ENCODE measurements at regions not wholly inside any gene's neighbourhood (a gene's known extent, or its start where the extent isn't known, plus 50 kb on each side); places are given as distances from the start of the nearest gene placed in this dataset.
"Not testable (repeated sequence)": the region's sequence is repeated elsewhere in the genome, so short reads cannot be mapped to it uniquely, and the experiment has no call there.

DNA sequence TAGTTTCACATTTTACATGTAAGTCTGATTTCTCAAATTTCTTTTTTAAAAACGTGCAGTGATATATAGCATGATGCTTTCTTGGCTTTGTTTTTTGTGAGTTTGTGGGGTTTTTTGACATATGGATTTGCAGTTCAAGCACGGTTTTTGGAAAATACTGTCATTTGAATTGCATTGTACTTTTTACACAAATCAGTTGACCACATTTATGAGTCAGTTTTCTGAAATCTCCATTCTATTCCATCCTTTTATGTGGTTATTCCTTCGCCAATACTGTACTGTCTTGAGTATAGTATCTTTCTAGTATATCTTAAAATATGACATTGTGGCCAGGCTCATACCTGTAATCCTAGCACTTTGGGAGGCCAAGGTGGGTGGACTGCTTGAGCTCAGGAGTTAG is 890.0 kb upstream of the CITED2 start:
- no peak for DNase-seq

- not testable (repeated sequence) for DNase-seq
Observed at GRCh38 chr6:140258302-140258701, 883.9 kb upstream of the CITED2 start.

- no peak for DNase-seq
Observed at GRCh38 chr6:140256248-140256647, 881.8 kb upstream of the CITED2 start.

DNA sequence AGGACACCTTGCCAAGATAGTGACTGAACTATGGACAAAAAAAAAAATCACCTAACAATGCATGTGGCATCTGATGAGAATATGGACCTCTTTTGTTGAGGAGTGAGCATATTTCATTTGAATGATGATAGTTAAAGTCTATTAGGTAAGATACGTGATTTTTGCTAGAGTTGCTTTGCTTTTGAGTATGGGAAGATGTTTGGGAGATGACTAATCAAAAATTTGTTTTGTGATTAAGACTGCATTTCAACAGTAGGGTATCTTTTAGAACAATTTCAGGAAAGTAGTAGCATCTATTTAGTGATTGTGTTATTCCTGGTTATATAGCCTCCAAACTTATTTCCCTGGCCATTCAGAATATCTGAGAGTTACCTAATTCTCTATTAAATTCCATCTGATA is 878.6 kb upstream of the CITED2 start:
- DNase-seq: no peak

DNA sequence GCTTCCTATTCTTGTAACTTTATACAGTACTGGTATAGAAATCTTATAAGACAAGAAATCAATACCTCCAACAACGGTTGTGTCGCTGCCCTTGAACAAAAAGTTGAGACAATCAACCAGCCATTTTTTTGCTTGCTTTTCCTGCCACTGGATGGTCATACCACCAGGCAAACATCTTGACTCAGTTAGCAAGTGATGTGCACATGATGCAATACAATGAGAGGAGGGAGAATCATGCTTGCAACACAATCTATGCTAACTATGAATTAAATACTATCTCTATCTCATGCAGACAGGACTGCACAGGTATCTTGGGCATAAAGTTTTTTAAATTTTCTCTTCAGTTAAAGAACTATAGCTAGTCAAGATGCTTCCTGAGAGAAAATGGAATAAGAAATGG is 877.7 kb upstream of the CITED2 start:
- no peak for DNase-seq

DNA sequence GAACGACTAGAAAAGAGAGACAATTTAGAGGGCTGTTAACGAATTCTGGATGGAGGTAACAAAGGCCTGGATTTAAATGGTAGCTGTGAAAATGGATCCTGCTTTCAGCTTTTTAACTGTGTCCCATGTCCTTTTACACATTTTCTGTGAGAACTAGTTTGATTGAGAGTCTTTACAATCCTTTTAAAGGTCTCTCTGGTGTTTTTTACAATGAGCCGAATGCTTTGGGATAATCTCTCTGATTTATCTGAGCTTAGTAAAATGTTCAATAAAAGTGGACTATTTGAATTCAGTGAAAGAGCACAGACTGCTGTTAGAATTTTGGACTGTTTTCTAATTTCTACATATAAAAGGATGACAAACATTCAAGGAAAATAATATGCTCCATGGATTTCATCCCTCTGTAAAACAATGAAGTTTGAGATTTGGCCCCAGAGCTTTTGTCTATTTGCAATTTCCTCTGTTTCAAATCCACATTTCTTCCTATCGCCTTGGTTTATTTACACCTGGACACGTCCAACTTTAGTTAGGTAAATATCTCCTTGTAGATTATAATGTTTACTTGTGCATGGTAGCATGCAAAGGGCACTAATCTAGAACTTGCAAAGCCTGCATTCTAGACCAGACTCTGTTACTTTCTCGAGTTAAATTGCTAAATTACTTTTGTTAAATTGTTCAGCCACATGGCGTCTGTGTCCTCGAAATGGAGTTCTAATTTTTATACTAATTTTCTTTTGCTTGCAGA is 871.0 kb upstream of the CITED2 start:
- no peak for DNase-seq

DNA sequence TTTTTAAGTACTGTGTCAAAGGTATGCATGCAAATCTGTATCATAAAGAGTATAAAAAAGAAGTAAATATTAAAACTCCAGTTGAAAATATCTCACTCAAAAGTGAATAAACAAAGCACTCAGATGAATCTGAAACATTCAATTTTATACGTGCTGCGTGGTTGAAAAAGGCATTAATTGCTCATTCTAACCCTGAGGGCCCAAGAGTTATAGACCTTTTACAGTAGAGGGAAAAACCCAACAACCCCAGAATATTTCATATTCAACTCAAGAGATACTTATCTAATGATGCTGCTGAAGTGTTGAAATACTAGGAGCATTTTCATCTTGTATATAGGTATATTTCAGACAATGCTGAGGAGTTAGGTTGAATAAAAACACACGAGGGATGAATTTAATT is 862.8 kb upstream of the CITED2 start:
- DNase-seq: no peak

DNA sequence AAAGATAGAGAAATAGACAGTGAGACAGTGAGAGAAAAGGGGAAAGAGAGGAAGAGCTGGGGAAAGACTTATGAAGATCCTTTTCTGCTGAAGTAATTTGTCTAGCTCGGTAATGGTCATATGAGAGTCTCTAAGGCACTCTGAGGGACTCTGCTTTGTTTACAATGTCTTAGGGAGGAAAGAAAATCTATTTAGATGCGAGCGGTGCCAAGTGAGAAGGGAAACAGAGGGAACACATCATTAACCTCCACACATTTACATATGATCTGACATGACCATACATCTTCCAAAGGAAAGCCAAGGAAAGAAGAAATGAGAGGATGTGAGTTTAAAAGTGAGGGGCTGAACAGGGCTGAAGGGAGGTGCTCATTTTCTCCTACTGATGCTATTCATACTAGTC is 862.3 kb upstream of the CITED2 start:
- no peak for DNase-seq

GRCh38 chr6:140230282-140230681 is 855.8 kb upstream of the CITED2 start:
- no peak for DNase-seq

DNA sequence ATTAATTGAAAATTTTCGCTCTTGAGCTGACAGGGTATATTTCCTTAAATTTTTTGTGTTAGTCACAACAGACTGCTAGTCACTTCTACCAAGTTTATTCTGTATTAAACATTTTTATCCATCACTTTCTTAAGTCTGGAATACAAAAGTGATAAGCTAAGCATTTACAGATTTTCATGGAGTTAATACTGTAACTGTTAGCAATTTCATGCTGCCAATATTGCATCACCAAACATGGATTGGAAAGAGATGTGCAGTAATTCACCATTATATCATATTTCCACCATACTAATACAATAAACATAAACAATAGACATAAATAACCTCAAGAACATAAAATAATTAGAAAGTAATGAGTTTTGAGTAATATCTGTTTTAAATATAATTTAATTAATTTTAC is 854.0 kb upstream of the CITED2 start:
- no peak for DNase-seq

- DNase-seq: no peak
Observed at GRCh38 chr6:140226637-140227036, 852.2 kb upstream of the CITED2 start.

GRCh38 chr6:140225701-140226436 is 851.4 kb upstream of the CITED2 start:
- DNase-seq: no peak

DNA sequence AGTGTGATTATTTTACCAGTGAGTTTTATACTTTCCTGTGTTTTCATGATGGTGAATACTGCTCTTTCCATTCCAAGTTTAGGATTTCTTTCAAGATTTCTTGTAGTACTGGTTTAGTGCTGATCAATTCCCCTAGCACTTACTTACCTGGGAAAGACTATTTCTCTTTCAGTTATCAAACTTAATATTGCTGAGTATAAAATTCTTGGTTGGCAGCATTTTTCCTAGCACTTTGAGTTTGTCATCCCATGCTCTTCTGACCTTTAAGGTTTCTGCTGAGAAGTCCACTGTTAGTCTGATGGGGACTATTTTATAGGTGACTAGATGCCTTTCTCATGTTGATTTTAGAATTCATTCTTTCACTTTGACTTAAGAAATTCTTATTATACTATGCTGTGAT is 842.8 kb upstream of the CITED2 start:
- DNase-seq: no peak

GRCh38 chr6:140209775-140210174 is 835.3 kb upstream of the CITED2 start:
- no peak for DNase-seq

DNA sequence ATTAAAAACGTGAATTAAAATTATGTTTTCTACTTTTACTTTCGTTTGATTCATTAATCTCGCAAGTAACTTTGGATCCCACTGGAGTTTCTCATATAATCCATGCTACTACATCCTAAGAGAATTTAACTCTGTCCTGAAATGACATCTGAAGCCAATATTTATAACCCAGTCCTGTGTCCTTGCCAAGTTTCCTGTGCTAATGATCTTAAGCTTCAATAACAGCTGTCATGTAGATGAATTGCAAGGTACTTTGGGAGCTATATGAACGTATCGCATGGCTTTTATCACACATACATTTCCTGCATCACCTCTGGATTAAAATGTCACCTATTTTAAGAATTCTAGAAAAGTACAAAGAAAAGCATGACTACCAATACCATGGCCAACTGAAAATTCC is 833.8 kb upstream of the CITED2 start:
- no peak for DNase-seq

DNA sequence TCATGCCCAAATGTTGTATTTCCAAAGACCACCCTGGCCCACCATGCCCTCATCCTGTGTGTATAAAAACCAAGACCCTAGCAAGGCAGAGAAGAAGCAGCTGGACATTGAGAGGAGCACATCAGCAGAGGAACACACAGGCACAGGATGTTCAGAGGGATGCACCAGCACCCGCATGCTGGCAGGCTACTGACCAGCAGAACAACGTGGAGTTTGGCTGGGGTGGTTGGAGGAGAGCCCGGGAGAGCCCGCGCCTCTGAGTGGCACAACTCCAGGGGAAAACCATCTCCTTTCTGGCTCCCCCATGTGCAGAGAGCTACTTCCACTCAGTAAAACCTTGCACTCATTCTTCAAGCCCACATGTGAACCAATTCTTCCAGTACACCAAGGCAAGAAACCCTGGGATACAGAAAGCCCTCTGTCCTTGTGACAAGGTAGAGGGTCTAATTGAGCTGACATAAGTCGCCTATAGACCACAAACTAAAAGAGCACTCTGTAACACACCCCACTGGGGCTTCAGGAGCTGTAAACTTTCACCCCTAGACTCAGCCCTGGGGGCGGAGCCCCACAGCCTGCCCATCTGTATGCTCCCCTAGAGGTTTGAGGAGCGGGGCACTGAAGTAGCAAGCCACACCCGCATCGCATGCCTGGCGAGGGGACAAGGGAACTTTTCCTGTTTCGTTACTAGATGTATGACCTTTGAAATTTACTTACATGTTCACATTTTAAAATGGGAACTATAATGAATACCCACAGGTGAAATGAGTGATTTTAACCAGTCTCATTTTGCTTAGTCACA is 831.5 kb upstream of the CITED2 start:
- no peak for DNase-seq

DNA sequence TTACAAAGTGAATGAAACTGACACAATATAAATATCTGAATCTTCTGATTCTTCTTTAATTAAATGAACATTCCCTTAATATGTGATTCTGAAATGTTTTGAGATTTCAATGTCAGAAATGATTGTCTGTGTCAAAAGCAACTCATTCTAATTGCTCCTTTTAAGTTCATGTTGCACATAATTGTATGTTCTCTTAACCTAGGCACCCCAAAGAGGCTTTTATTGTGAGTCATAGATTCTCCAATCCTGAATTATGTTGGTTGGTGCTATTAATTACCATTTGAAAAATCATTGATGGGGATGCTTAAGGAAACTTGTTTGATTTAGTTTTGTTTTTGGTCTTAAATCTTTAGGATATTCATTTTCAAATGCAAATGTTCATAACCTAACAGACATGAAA is 829.7 kb upstream of the CITED2 start:
- no peak for DNase-seq

DNA sequence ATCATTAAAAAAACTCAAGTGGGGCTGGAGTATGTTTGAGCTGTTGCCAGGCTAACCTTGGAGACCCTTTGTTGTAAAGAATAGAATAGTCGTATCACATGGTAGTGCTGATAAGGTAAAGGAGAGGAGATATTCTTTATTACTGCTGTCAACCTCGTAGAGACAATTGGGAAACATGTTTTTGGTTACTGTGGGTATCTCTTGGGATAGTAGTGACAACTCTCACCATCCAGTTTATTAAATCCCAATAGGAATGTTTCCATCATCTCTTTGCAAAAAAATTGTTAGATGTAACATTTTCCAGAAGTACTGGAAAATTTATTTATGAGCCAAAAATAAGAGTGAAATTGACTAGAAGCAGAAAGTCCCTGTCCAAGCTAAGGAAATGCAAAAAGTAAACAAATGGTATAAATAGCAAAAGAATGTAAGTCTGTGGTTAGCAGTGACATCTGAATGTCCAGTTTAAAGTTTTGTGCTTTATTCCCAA is 829.3 kb upstream of the CITED2 start:
- DNase-seq: no peak

DNA sequence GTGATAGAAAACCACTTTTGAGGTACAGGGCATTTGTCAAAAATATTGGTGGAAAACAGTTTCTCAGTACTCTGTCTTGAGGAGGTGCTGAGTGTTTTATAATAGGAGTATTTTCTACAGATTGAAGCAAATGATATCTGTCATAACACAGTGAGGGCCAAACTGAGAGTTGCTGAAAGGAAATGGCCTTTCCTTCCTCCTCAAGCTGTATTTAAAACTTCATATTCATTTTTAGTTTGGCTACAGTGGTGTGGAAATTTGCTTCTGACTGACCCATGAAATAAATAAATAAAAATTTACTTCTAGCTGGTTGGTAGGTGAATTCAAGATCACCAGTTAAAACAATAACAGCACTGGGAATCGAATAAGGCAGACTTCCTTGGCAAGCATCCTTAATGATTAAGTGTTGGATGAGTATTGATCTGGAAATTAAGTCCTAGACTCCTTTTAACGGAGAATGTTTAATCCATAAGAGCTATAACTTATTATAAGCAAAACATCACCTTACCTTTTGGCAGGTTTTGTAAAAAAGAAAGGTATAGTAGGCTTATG is 828.6 kb upstream of the CITED2 start:
- DNase-seq: no peak

GRCh38 chr6:140201787-140202458 is 827.5 kb upstream of the CITED2 start:
- no peak for DNase-seq

GRCh38 chr6:140193269-140193668 is 818.8 kb upstream of the CITED2 start:
- no peak for DNase-seq

DNA sequence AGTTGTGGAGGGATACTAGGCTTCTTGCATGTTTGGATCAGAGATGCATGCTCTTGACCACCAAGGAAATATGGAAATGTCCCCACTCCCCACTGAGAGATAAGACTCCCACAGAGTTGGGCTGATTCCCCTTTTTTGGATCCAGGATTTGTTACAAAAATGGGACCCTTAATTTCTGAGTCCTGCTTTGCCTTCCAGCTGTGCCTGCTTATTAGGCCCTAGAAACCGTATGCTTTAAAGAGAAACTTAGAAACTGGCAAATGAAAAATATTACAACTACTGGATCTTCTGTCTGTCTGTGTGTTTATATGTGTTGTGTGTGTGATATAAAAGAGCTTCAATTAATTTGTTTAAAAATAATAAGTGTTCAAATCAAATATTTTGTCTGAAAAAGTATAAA is 817.6 kb upstream of the CITED2 start:
- DNase-seq: no peak

DNA sequence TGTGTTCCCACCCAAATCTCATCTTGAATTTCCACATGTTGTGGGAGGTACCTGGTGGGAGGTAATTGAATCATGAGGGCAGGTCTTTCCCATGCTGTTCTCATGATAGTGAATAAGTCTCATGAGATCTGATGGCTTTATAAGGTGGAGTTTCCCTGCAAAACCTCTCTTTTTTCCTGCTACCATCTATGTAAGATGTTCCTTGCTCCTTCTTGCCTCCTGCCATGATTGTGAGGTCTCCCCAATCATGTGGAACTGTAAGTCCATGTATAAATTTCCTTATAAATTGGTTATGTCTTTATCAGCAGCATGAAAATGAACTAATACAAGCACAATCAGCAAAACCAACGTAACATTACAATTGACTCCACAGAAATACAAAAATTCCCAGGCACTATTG is 814.8 kb upstream of the CITED2 start:
- DNase-seq: not testable (repeated sequence)
